ENCODE measurements at regions not wholly inside any gene's neighbourhood (a gene's known extent, or its start where the extent isn't known, plus 50 kb on each side); places are given as distances from the start of the nearest gene placed in this dataset.

- DNase-seq (ENCODE audit: low read depth) = no peak
- TF ChIP-seq, protein P1, sequence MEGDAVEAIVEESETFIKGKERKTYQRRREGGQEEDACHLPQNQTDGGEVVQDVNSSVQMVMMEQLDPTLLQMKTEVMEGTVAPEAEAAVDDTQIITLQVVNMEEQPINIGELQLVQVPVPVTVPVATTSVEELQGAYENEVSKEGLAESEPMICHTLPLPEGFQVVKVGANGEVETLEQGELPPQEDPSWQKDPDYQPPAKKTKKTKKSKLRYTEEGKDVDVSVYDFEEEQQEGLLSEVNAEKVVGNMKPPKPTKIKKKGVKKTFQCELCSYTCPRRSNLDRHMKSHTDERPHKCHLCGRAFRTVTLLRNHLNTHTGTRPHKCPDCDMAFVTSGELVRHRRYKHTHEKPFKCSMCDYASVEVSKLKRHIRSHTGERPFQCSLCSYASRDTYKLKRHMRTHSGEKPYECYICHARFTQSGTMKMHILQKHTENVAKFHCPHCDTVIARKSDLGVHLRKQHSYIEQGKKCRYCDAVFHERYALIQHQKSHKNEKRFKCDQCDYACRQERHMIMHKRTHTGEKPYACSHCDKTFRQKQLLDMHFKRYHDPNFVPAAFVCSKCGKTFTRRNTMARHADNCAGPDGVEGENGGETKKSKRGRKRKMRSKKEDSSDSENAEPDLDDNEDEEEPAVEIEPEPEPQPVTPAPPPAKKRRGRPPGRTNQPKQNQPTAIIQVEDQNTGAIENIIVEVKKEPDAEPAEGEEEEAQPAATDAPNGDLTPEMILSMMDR (IDR thresholded peaks at IDR 0.05; ENCODE audit: insufficient read depth, low read depth, low read length) = no peak
Observed at GRCh38 chr3:126292318-126293070, 64.7 kb downstream of the KLF15 start.

DNA sequence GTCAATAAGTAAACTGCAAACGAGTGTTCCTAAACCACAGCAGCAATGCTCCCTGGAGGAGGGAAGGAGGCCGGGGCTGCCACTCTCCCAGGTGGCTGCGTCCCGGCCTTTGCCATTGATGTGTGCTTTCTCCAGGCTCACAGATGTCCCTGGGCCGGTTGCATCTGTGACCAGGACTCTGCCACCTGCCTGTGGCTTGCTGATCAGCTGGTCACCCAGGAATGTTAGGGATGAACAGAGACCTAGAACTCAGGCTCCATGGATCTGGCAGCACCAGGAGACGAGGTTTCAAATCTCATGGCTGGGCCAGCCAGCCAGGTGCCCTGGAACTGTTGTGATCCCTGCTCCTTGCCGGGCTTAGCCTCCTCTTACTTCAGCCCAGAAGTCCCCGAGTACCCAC is 65.7 kb downstream of the KLF15 start:
- TF ChIP-seq, protein P1 (IDR thresholded peaks at IDR 0.05; ENCODE audit: insufficient read depth, low read depth, low read length) = no peak
- H3K4me3 ChIP-seq (ENCODE audit: low read depth, low read length) = no peak overlapping the region
- DNase-seq (ENCODE audit: low read depth) = no peak

More at GRCh38 chr3:126292318-126293070, 64.7 kb downstream of the KLF15 start:
- H3K4me3 ChIP-seq (ENCODE audit: low read depth, low read length) = no peak overlapping the region

- TF ChIP-seq, protein P1 (IDR thresholded peaks at IDR 0.05; ENCODE audit: insufficient read depth, low read depth, low read length) = no peak
- H3K4me3 ChIP-seq (ENCODE audit: low read depth, low read length) = no peak overlapping the region
- no peak for DNase-seq (ENCODE audit: low read depth)
Observed at GRCh38 chr3:126291061-126291460, 66.1 kb downstream of the KLF15 start.

GRCh38 chr3:126290325-126290724 is 66.9 kb downstream of the KLF15 start:
- DNase-seq (ENCODE audit: low read depth) = no peak
- no peak overlapping the region for H3K4me3 ChIP-seq (ENCODE audit: low read depth, low read length)
- TF ChIP-seq, protein P1 (IDR thresholded peaks at IDR 0.05; ENCODE audit: insufficient read depth, low read depth, low read length) = no peak

DNA sequence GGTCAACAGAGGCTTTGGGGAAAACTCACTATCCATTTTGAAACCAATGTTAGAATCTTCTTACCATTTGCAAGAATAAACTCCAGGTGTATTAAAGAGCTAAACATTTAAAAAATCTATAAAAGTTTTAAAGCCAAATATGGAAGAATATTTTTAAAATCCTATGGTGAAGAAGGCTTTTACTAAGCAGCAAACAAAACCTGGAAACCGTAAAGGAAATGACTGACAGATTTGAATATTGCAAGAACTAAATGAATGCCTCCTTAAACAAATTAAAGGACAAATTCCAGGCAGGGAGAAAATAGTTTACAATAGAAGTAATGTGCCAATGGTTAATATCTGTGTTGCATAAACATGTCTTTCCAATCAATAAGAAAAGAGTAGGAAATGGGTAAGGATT is 68.1 kb downstream of the KLF15 start:
- TF ChIP-seq, protein P1 (IDR thresholded peaks at IDR 0.05; ENCODE audit: insufficient read depth, low read depth, low read length) = no peak
- no peak overlapping the region for H3K4me3 ChIP-seq (ENCODE audit: low read depth, low read length)
- DNase-seq (ENCODE audit: low read depth) = no peak

GRCh38 chr3:126288314-126288713 is 68.9 kb downstream of the KLF15 start:
- H3K4me3 ChIP-seq (ENCODE audit: low read depth, low read length) = no peak overlapping the region
- no peak for DNase-seq (ENCODE audit: low read depth)
- TF ChIP-seq, protein P1 (IDR thresholded peaks at IDR 0.05; ENCODE audit: insufficient read depth, low read depth, low read length) = no peak
